ENCODE measurements at regions not wholly inside any gene's neighbourhood (a gene's known extent, or its start where the extent isn't known, plus 50 kb on each side); places are given as distances from the start of the nearest gene placed in this dataset.
"Not testable (repeated sequence)": the region's sequence is repeated elsewhere in the genome, so short reads cannot be mapped to it uniquely, and the experiment has no call there.

GRCh38 chr3:15886521-15886920 is 88.7 kb upstream of the ANKRD28 start:
- no peaks in the 10 kb centered on the region for H3K4me1 ChIP-seq
- no peaks in the 10 kb centered on the region for H3K27me3 ChIP-seq (ENCODE audit: low read depth)
- no peaks in the 10 kb centered on the region for H3K36me3 ChIP-seq (replicated peaks)
- in situ Hi-C loops (cut with MboI; ENCODE audit: low sequenced_read_pairs) = no loop called here
- no peak overlapping the region for H3K4me3 ChIP-seq
- DNase-seq (ENCODE audit: low spot score in 2 of 2) = no peak
- no peaks in the 10 kb centered on the region for H3K9me3 ChIP-seq

- no peaks in the 10 kb centered on the region for H3K36me3 ChIP-seq (replicated peaks)
- DNase-seq (ENCODE audit: low spot score in 2 of 2) = no peak
- no peak overlapping the region for H3K4me3 ChIP-seq
- H3K9me3 ChIP-seq = no peaks in the 10 kb centered on the region
- in situ Hi-C loops (cut with MboI; ENCODE audit: low sequenced_read_pairs) = no loop called here
- H3K4me1 ChIP-seq = no peaks in the 10 kb centered on the region
- H3K27me3 ChIP-seq (ENCODE audit: low read depth) = no peaks in the 10 kb centered on the region
Observed at GRCh38 chr3:15887261-15887660, 89.5 kb upstream of the ANKRD28 start.

- Histone ChIP-seq H3K36me3 (replicated peaks) (no peaks in the 10 kb centered on the region), H3K9me3 (no peaks in the 10 kb centered on the region)
- in situ Hi-C loops (cut with MboI; ENCODE audit: low sequenced_read_pairs) = no loop called here
Observed at GRCh38 chr3:15889936-15890335, 92.2 kb upstream of the ANKRD28 start.

GRCh38 chr3:15892311-15893227 is 94.8 kb upstream of the ANKRD28 start:
- no peaks in the 10 kb centered on the region for H3K4me1 ChIP-seq
- no peak for DNase-seq (ENCODE audit: low spot score in 2 of 2)
- no peaks in the 10 kb centered on the region for H3K9me3 ChIP-seq
- H3K27me3 ChIP-seq (ENCODE audit: low read depth) = no peaks in the 10 kb centered on the region
- in situ Hi-C loops (cut with MboI; ENCODE audit: low sequenced_read_pairs) = no loop called here
- H3K36me3 ChIP-seq (replicated peaks) = no peaks in the 10 kb centered on the region
- H3K4me3 ChIP-seq = no peak overlapping the region

More at GRCh38 chr3:15889936-15890335, 92.2 kb upstream of the ANKRD28 start:
- DNase-seq (ENCODE audit: low spot score in 2 of 2) = no peak
- H3K4me3 ChIP-seq = no peak overlapping the region
- H3K27me3 ChIP-seq (ENCODE audit: low read depth) = no peaks in the 10 kb centered on the region
- H3K4me1 ChIP-seq = no peaks in the 10 kb centered on the region

- in situ Hi-C loops (cut with MboI; ENCODE audit: low sequenced_read_pairs) = no loop called here
- DNase-seq (ENCODE audit: low spot score in 2 of 2) = no peak
- Histone ChIP-seq H3K4me1 (no peaks in the 10 kb centered on the region), H3K9me3 (no peaks in the 10 kb centered on the region), H3K4me3 (no peak overlapping the region), H3K27me3 (ENCODE audit: low read depth) (no peaks in the 10 kb centered on the region), H3K36me3 (replicated peaks) (no peaks in the 10 kb centered on the region)
Observed at GRCh38 chr3:15894382-15894781, 96.6 kb upstream of the ANKRD28 start.

GRCh38 chr3:15896500-15896899 is 98.7 kb upstream of the ANKRD28 start:
- no peaks in the 10 kb centered on the region for H3K9me3 ChIP-seq
- no peaks in the 10 kb centered on the region for H3K36me3 ChIP-seq (replicated peaks)
- no peaks in the 10 kb centered on the region for H3K4me1 ChIP-seq
- in situ Hi-C loops (cut with MboI; ENCODE audit: low sequenced_read_pairs) = no loop called here
- no peak for DNase-seq (ENCODE audit: low spot score in 2 of 2)
- no peak overlapping the region for H3K4me3 ChIP-seq
- H3K27me3 ChIP-seq (ENCODE audit: low read depth) = no peaks in the 10 kb centered on the region

GRCh38 chr3:15899388-15899787 is 101.6 kb upstream of the ANKRD28 start:
- H3K4me1 ChIP-seq = no peaks in the 10 kb centered on the region
- no peaks in the 10 kb centered on the region for H3K27me3 ChIP-seq (ENCODE audit: low read depth)
- peak in 1 of 2 experiments; percentile 9 for DNase-seq (ENCODE audit: low spot score in 2 of 2)
- no peaks in the 10 kb centered on the region for H3K9me3 ChIP-seq
- H3K4me3 ChIP-seq = no peak overlapping the region
- in situ Hi-C loops (cut with MboI; ENCODE audit: low sequenced_read_pairs) = no loop called here
- H3K36me3 ChIP-seq (replicated peaks) = no peaks in the 10 kb centered on the region

- Histone ChIP-seq H3K9me3 (no peaks in the 10 kb centered on the region), H3K36me3 (replicated peaks) (no peaks in the 10 kb centered on the region), H3K27me3 (ENCODE audit: low read depth) (no peaks in the 10 kb centered on the region), H3K4me1 (no peaks in the 10 kb centered on the region), H3K4me3 (no peak overlapping the region)
- in situ Hi-C loops (cut with MboI; ENCODE audit: low sequenced_read_pairs) = no loop called here
- DNase-seq (ENCODE audit: low spot score in 2 of 2) = no peak
Observed at GRCh38 chr3:15903164-15903563, 105.4 kb upstream of the ANKRD28 start.

GRCh38 chr3:15903759-15904720 is 106.3 kb upstream of the ANKRD28 start:
- Histone ChIP-seq H3K4me1 (no peaks in the 10 kb centered on the region), H3K36me3 (replicated peaks) (no peaks in the 10 kb centered on the region), H3K27me3 (ENCODE audit: low read depth) (no peaks in the 10 kb centered on the region), H3K4me3 (no peak overlapping the region), H3K9me3 (no peaks in the 10 kb centered on the region)
- DNase-seq (ENCODE audit: low spot score in 2 of 2) = no peak
- in situ Hi-C loops (cut with MboI; ENCODE audit: low sequenced_read_pairs) = no loop called here

GRCh38 chr3:15905041-15905440 is 107.3 kb upstream of the ANKRD28 start:
- H3K4me3 ChIP-seq = no peak overlapping the region
- in situ Hi-C loops (cut with MboI; ENCODE audit: low sequenced_read_pairs) = no loop called here
- no peaks in the 10 kb centered on the region for H3K4me1 ChIP-seq
- no peaks in the 10 kb centered on the region for H3K36me3 ChIP-seq (replicated peaks)
- H3K9me3 ChIP-seq = no peaks in the 10 kb centered on the region
- no peak for DNase-seq (ENCODE audit: low spot score in 2 of 2)
- H3K27me3 ChIP-seq (ENCODE audit: low read depth) = no peaks in the 10 kb centered on the region

- DNase-seq (ENCODE audit: low spot score in 2 of 2); H3K4me3 ChIP-seq; H3K27me3 ChIP-seq (ENCODE audit: low read depth); H3K36me3 ChIP-seq (replicated peaks); H3K4me1 ChIP-seq; H3K9me3 ChIP-seq; in situ Hi-C loops (cut with MboI; ENCODE audit: low sequenced_read_pairs): not testable (repeated sequence)
Observed at GRCh38 chr3:15907403-15907802, 109.6 kb upstream of the ANKRD28 start.

- Histone ChIP-seq H3K27me3 (ENCODE audit: low read depth) (no peaks in the 10 kb centered on the region), H3K9me3 (no peaks in the 10 kb centered on the region), H3K4me1 (no peaks in the 10 kb centered on the region), H3K36me3 (replicated peaks) (no peaks in the 10 kb centered on the region), H3K4me3 (no peak overlapping the region)
- no peak for DNase-seq (ENCODE audit: low spot score in 2 of 2)
- in situ Hi-C loops (cut with MboI; ENCODE audit: low sequenced_read_pairs) = no loop called here
Observed at GRCh38 chr3:15918988-15919387, 121.2 kb upstream of the ANKRD28 start.

- Histone ChIP-seq H3K4me3 (no peak overlapping the region), H3K4me1 (no peaks in the 10 kb centered on the region), H3K36me3 (replicated peaks) (no peaks in the 10 kb centered on the region), H3K27me3 (ENCODE audit: low read depth) (0 out of 2 replicates have a peak, but pooled peaks cover 2% of the 10 kb centered on the region), H3K9me3 (no peaks in the 10 kb centered on the region)
- no peak for DNase-seq (ENCODE audit: low spot score in 2 of 2)
- in situ Hi-C loops (cut with MboI; ENCODE audit: low sequenced_read_pairs) = no loop called here
Observed at GRCh38 chr3:15919971-15920370, 122.2 kb upstream of the ANKRD28 start.

All from HAP-1 (cell line).